CD4-positive, CD25-positive, alpha-beta regulatory T cell (primary cell): ENCODE measurements at regions not wholly inside any gene's neighbourhood (a gene's known extent, or its start where the extent isn't known, plus 50 kb on each side); places are given as distances from the start of the nearest gene placed in this dataset.

Experiments used
- ATAC-seq, 2 donors: fragments of 150-1000 bp; cut with Tn5 transposase; one replicate each; pipeline ENCODE4 v1.10.0; 2021; ENCODE audit warnings: low read depth in 2 of 2, moderate number of reproducible peaks in 2 of 2, moderate library complexity in 1 of 2
- DNase-seq, 3 donors: peaks; one replicate each; pipeline versions ENCODE4 v3.0.0 to v3.0.0-alpha.2; 2012 to 2022; ENCODE audit warnings: mixed read lengths in 1 of 3
- H3K27ac ChIP-seq: one replicate; pipeline ENCODE4 v1.7.0; 2013; ENCODE audit warnings: mild to moderate bottlenecking, low read length; ENCODE audit not compliant: insufficient read depth, poor library complexity, severe bottlenecking
- H3K27me3 ChIP-seq: one replicate; pipeline ENCODE4 v1.7.0; 2013; ENCODE audit warnings: low read length; ENCODE audit not compliant: control insufficient read depth, insufficient read depth
- H3K36me3 ChIP-seq: one replicate; pipeline ENCODE4 v1.7.0; 2013; ENCODE audit warnings: mild to moderate bottlenecking, low read length, moderate library complexity; ENCODE audit not compliant: control insufficient read depth, insufficient read depth
- H3K4me1 ChIP-seq: 2 replicates; pipeline ENCODE4 v1.7.0; 2013; ENCODE audit warnings: mild to moderate bottlenecking, low read length; ENCODE audit not compliant: insufficient read depth, control insufficient read depth, poor library complexity, severe bottlenecking
- H3K4me3 ChIP-seq: one replicate; pipeline ENCODE4 v1.7.0; 2013; ENCODE audit warnings: low read depth, mild to moderate bottlenecking, low read length, moderate library complexity
- H3K9me3 ChIP-seq, 2 experiments: 1 replicate in 1 of 2; 2 replicates in 1 of 2; pipeline ENCODE4 v1.7.0; 2013; ENCODE audit warnings: low read length in 2 of 2, mild to moderate bottlenecking in 1 of 2, moderate library complexity in 1 of 2; ENCODE audit not compliant: control insufficient read depth in 2 of 2
- H3K27ac Mint-ChIP-seq, 3 donors: one replicate each; pipeline ENCODE4 v1.8.0; 2020 to 2022; ENCODE audit warnings: mild to moderate bottlenecking in 3 of 3, mixed read lengths in 3 of 3, moderate library complexity in 2 of 3
- H3K27me3 Mint-ChIP-seq: one replicate; pipeline ENCODE4 v1.8.0; 2022; ENCODE audit warnings: mild to moderate bottlenecking, mixed read lengths
- H3K36me3 Mint-ChIP-seq: one replicate; pipeline ENCODE4 v1.8.0; 2020; ENCODE audit warnings: mixed read lengths
- H3K4me1 Mint-ChIP-seq, 4 donors: one replicate each; pipeline ENCODE4 v1.8.0; 2020 to 2022; ENCODE audit warnings: mixed read lengths in 4 of 4, mild to moderate bottlenecking in 1 of 4
- H3K4me3 Mint-ChIP-seq, 4 donors: one replicate each; pipeline ENCODE4 v1.8.0; 2020 to 2022; ENCODE audit warnings: mild to moderate bottlenecking in 4 of 4, mixed read lengths in 4 of 4, moderate library complexity in 3 of 4
- H3K9me3 Mint-ChIP-seq, 7 donors: one replicate each; pipeline ENCODE4 v1.8.0; 2020 to 2022; ENCODE audit warnings: mixed read lengths in 7 of 7, mild to moderate bottlenecking in 3 of 7, moderate library complexity in 2 of 7

DNA sequence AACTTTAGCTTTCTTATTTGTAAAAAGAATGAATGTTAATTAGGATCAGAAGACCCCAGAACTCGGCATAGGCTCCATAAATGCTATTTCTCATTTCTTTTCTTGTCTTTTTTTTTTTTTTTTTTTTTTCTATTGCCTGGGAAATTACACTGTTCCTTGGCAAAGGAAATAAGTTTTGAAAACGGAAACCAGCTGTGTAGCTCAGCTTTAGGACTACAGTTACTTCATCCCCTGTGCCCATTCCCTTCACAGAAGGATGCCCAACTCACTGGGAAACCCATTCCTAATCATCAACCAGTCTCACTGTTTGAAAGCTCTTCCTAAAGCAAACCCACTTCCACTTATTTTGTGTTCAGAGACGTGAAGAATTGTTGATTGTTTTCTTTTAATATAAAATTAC, 254.0 kb upstream of the IL12A start:
- Histone ChIP-seq H3K36me3 (no peaks in the 10 kb centered on the region), H3K27ac (no peak overlapping the region), H3K4me1 (no peaks in the 10 kb centered on the region), H3K9me3 (no peaks in the 10 kb centered on the region), H3K4me3 (no peak overlapping the region), H3K27me3 (no peaks in the 10 kb centered on the region)
- no peak overlapping the region for H3K27ac Mint-ChIP-seq
- no peak overlapping the region for H3K4me3 Mint-ChIP-seq
- no peak for DNase-seq
- no peaks in the 10 kb centered on the region for H3K36me3 Mint-ChIP-seq
- H3K27me3 Mint-ChIP-seq = peaks cover 8% of the 10 kb centered on the region
- ATAC-seq = no peak
- peaks cover 0 to 4% (median 0%) of the 10 kb centered on the region in 7 donors for H3K9me3 Mint-ChIP-seq
- peaks cover 0 to 2% (median 0%) of the 10 kb centered on the region in 4 donors for H3K4me1 Mint-ChIP-seq

DNA sequence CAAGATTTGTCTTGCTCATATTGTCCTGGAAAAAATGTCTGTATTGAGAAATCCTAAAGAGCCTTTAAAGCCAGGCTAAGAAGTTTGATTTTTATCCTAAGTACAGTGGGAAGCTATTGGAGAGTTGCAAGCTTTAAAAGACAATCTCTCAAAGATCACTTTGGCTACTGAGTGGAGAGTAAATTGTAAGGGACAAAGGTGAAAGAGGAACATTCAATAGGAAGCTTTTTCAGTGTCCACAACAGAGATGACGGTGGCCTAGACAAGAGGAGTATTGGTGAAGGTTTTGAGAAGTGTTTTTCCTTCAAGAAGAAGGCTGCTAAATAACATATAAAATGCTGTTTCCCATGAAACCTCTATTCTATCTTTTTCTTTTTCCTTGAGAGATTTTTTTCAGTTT, 249.5 kb upstream of the IL12A start:
- Histone ChIP-seq H3K9me3 (no peaks in the 10 kb centered on the region), H3K4me3 (no peak overlapping the region), H3K4me1 (no peaks in the 10 kb centered on the region), H3K27me3 (no peaks in the 10 kb centered on the region), H3K36me3 (no peaks in the 10 kb centered on the region), H3K27ac (no peak overlapping the region)
- Mint-ChIP-seq H3K4me1 (peaks cover 0 to 2% (median 0%) of the 10 kb centered on the region in 4 donors), H3K27ac (no peak overlapping the region), H3K27me3 (peaks cover 18% of the 10 kb centered on the region), H3K36me3 (no peaks in the 10 kb centered on the region), H3K4me3 (no peak overlapping the region), H3K9me3 (no peaks in the 10 kb centered on the region)
- DNase-seq = no peak
- no peak for ATAC-seq

DNA sequence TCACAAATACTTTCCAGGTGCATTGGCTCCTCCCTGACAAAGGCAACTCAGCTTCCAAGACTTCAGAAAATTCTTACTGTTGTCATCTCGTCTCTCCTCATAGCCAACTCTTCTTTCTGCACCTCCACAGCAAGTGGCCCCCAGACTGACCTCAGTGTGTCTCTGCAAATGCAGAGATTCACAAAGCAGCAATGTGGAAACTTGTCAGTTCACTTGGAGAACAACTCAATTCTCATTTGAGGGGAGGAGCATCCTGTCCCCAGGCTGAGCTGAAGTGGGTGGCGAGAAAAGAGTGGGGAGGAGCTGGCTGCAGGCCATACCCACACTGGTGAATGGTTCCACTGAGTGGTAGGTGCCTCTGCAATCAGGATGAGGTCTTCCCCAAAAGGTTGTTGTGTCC, 248.7 kb upstream of the IL12A start:
- no peaks in the 10 kb centered on the region for H3K36me3 ChIP-seq
- Mint-ChIP-seq H3K36me3 (no peaks in the 10 kb centered on the region), H3K27ac (no peak overlapping the region), H3K27me3 (peaks cover 14% of the 10 kb centered on the region), H3K9me3 (no peaks in the 10 kb centered on the region), H3K4me3 (no peak overlapping the region), H3K4me1 (no peaks in the 10 kb centered on the region)
- DNase-seq = no peak
- ATAC-seq = no peak
- H3K4me3 ChIP-seq = no peak overlapping the region
- no peak overlapping the region for H3K27ac ChIP-seq
- no peaks in the 10 kb centered on the region for H3K27me3 ChIP-seq
- H3K9me3 ChIP-seq = no peaks in the 10 kb centered on the region
- no peaks in the 10 kb centered on the region for H3K4me1 ChIP-seq

DNA sequence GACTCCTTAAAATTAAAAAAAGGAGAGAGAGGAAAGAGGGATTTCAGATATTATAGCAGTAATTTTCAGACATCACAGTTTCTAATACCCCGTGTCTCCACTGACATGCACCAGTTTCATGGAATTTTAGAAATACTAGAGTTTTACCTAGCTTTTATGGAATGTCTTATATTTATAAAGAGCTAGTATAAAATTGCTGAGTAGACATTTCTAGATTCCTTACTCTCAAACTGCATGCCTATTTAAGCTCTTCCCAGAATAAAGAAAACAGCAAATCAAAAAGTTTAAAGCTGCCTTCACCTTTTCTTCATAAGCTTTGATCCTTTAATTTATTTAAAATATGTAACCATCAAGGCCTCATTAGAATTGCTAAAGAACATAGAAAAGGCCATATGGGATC, 247.4 kb upstream of the IL12A start:
- H3K4me1 Mint-ChIP-seq = no peaks in the 10 kb centered on the region
- ATAC-seq = no peak
- H3K27ac ChIP-seq = no peak overlapping the region
- H3K36me3 Mint-ChIP-seq = no peaks in the 10 kb centered on the region
- H3K4me1 ChIP-seq = no peaks in the 10 kb centered on the region
- H3K27ac Mint-ChIP-seq = no peak overlapping the region
- H3K4me3 Mint-ChIP-seq = no peak overlapping the region
- no peaks in the 10 kb centered on the region for H3K9me3 ChIP-seq
- H3K27me3 Mint-ChIP-seq = peaks cover 14% of the 10 kb centered on the region
- H3K9me3 Mint-ChIP-seq = no peaks in the 10 kb centered on the region
- H3K27me3 ChIP-seq = no peaks in the 10 kb centered on the region
- H3K36me3 ChIP-seq = no peaks in the 10 kb centered on the region
- DNase-seq = no peak
- no peak overlapping the region for H3K4me3 ChIP-seq

DNA sequence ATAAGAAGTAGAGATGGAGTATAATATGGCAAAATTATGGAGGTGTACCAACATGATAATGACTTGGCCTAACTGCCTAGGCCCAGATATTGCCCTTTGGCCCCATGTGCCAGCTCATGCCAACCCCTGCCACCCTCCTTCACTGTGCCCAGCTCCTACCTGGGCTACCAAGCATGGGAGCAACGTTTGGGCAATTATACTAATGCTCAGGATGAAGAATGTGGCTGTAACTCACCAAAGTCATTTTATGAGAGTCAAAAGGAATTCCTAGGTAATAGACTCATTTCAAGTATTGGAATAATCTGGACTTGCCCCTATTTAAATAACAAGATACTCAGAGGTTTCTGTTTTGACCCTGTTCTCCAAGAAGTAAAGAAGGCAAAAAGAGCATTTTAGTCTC, 240.2 kb upstream of the IL12A start:
- Mint-ChIP-seq H3K36me3 (no peaks in the 10 kb centered on the region), H3K27ac (no peak overlapping the region)

DNA sequence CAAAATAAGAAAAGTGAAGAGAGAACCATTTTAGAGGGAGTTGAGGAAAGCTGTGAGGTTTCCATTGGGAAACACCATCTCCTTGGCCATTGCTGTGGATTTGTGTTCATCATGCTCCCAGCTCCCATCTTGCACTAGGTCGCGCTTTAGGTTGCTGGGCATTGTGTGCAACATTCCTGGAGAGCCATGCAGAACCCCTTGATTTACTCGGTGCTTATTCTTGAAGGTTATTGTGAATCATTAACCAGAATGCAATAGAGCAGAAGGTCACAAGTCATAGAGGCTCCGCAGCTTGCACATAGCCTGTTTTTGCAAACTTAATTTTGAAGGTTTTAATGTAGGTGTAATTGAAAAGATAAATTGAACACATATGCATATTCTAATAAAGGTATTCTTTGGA, 239.2 kb upstream of the IL12A start:
- Histone ChIP-seq H3K27ac (no peak overlapping the region), H3K9me3 (no peaks in the 10 kb centered on the region), H3K4me1 (no peaks in the 10 kb centered on the region), H3K36me3 (no peaks in the 10 kb centered on the region), H3K27me3 (no peaks in the 10 kb centered on the region), H3K4me3 (no peak overlapping the region)
- H3K27ac Mint-ChIP-seq = no peak overlapping the region
- no peak for DNase-seq
- H3K27me3 Mint-ChIP-seq = no peaks in the 10 kb centered on the region
- peaks cover 0 to 3% (median 1%) of the 10 kb centered on the region in 7 donors for H3K9me3 Mint-ChIP-seq
- H3K4me3 Mint-ChIP-seq = no peak overlapping the region
- H3K4me1 Mint-ChIP-seq = no peaks in the 10 kb centered on the region
- no peak for ATAC-seq
- H3K36me3 Mint-ChIP-seq = no peaks in the 10 kb centered on the region

More for the DNA sequence above, 240.2 kb upstream of the IL12A start:
- H3K4me3 ChIP-seq = no peak overlapping the region
- no peaks in the 10 kb centered on the region for H3K36me3 ChIP-seq
- Mint-ChIP-seq H3K4me1 (no peaks in the 10 kb centered on the region), H3K9me3 (peaks cover 0 to 2% (median 0%) of the 10 kb centered on the region in 7 donors), H3K4me3 (no peak overlapping the region), H3K27me3 (no peaks in the 10 kb centered on the region)
- DNase-seq = no peak
- ATAC-seq = no peak
- H3K27me3 ChIP-seq = no peaks in the 10 kb centered on the region
- H3K4me1 ChIP-seq = no peaks in the 10 kb centered on the region
- H3K9me3 ChIP-seq = no peaks in the 10 kb centered on the region
- no peak overlapping the region for H3K27ac ChIP-seq

DNA sequence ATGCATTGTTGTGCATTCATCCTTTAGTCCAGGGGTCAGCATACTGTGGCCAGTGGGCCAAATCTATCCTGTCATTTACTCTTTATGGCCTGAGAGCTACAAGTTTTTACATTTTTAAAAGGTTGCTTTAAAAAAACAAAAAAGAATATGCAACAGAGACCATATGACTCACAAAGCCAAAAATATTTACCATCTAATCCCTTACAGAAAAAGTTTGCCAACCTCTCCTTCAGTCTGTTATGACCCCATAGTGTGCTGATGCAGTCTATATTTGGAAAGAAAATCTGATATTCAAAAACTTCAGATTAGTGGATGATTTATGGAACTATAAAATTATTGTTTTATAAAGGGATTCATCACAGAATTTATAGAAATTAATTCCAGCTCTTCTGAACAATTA, 237.5 kb upstream of the IL12A start:
- peaks cover 0 to 5% (median 1%) of the 10 kb centered on the region in 7 donors for H3K9me3 Mint-ChIP-seq
- no peaks in the 10 kb centered on the region for H3K36me3 Mint-ChIP-seq
- H3K4me3 Mint-ChIP-seq = no peak overlapping the region
- H3K27ac ChIP-seq = no peak overlapping the region
- H3K9me3 ChIP-seq = no peaks in the 10 kb centered on the region
- H3K4me1 Mint-ChIP-seq = no peaks in the 10 kb centered on the region
- no peaks in the 10 kb centered on the region for H3K36me3 ChIP-seq
- no peaks in the 10 kb centered on the region for H3K27me3 ChIP-seq
- no peaks in the 10 kb centered on the region for H3K27me3 Mint-ChIP-seq
- ATAC-seq = no peak
- H3K4me3 ChIP-seq = no peak overlapping the region
- no peak for DNase-seq
- H3K27ac Mint-ChIP-seq = no peak overlapping the region
- H3K4me1 ChIP-seq = no peaks in the 10 kb centered on the region

DNA sequence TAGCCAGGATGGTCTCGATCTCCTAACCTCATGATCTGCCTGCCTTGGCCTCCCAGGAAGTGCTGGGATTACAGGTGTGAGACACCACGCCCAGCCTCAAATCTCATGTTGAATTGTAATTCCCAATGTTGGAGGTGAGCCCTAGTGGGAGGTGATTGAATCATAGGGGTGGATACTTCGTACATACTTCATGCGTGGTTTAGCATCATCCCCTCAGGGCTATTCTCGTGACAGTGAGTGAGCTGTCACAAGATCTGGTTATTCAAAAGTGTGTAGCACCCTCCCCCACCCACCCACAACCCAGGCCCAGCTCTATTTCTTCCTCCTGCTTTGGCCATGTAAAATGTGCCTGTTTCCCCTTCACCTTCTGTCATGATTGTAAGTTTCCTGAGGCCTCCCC, 236.9 kb upstream of the IL12A start:
- H3K27ac Mint-ChIP-seq = no peak overlapping the region
- no peaks in the 10 kb centered on the region for H3K27me3 Mint-ChIP-seq
- Histone ChIP-seq H3K9me3 (no peaks in the 10 kb centered on the region), H3K4me3 (no peak overlapping the region), H3K4me1 (no peaks in the 10 kb centered on the region), H3K36me3 (no peaks in the 10 kb centered on the region), H3K27me3 (no peaks in the 10 kb centered on the region), H3K27ac (no peak overlapping the region)
- peaks cover 0 to 8% (median 1%) of the 10 kb centered on the region in 7 donors for H3K9me3 Mint-ChIP-seq
- no peak for DNase-seq
- H3K4me3 Mint-ChIP-seq = no peak overlapping the region
- ATAC-seq = no peak
- no peaks in the 10 kb centered on the region for H3K4me1 Mint-ChIP-seq
- H3K36me3 Mint-ChIP-seq = no peaks in the 10 kb centered on the region
